ENCODE measurements at regions not wholly inside any gene's neighbourhood (a gene's known extent, or its start where the extent isn't known, plus 50 kb on each side); places are given as distances from the start of the nearest gene placed in this dataset.

DNA sequence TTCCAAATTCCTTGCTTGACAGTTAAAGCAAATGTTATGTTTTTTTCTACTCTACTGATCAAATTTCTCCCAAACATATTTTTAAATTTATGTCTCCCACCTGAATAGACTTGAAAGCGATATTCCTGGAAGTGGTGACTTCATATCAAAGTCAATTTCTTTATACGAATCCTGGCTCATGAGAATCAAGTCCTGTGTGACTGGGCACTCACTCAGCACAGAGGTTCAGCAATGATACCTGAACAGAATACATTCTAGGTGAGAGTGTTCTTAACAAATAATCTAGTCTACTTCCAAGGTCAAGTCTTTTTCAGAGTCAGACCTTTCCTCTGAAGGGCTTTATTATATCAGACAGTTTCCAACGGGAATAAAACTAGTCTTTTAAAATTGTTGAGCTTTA, 1070.6 kb downstream of the TRHDE start:
- no peak overlapping the region for H3K4me3 ChIP-seq (ENCODE audit: low read length)
- TF ChIP-seq, protein P1, sequence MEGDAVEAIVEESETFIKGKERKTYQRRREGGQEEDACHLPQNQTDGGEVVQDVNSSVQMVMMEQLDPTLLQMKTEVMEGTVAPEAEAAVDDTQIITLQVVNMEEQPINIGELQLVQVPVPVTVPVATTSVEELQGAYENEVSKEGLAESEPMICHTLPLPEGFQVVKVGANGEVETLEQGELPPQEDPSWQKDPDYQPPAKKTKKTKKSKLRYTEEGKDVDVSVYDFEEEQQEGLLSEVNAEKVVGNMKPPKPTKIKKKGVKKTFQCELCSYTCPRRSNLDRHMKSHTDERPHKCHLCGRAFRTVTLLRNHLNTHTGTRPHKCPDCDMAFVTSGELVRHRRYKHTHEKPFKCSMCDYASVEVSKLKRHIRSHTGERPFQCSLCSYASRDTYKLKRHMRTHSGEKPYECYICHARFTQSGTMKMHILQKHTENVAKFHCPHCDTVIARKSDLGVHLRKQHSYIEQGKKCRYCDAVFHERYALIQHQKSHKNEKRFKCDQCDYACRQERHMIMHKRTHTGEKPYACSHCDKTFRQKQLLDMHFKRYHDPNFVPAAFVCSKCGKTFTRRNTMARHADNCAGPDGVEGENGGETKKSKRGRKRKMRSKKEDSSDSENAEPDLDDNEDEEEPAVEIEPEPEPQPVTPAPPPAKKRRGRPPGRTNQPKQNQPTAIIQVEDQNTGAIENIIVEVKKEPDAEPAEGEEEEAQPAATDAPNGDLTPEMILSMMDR (conservative IDR thresholded peaks at IDR 0.05; ENCODE audit: low read depth, low read length), result no peak
- DNase-seq (ENCODE audit: low read depth), result no peak

DNA sequence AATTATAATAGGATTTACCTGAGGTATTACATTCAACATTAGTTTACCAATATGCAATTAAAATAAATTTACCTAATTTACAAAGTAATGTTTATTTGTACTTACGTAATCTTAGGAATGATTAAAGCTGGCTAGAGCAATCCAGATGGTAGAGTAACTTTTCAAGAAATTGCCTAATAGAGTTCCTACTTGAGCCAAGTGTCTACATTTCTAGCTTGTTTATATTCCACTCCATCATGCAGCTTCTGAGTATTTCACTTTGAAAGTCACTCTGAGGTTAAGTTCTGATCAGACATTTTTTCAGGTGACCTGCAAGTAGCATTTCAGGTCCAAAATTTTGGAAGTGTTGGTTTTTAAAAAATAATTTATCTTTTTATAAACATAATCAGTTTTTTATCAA, 1080.7 kb downstream of the TRHDE start:
- no peak overlapping the region for H3K4me3 ChIP-seq (ENCODE audit: low read length)
- DNase-seq (ENCODE audit: low read depth), result no peak
- TF ChIP-seq, protein P1 (conservative IDR thresholded peaks at IDR 0.05; ENCODE audit: low read depth, low read length), result no peak

DNA sequence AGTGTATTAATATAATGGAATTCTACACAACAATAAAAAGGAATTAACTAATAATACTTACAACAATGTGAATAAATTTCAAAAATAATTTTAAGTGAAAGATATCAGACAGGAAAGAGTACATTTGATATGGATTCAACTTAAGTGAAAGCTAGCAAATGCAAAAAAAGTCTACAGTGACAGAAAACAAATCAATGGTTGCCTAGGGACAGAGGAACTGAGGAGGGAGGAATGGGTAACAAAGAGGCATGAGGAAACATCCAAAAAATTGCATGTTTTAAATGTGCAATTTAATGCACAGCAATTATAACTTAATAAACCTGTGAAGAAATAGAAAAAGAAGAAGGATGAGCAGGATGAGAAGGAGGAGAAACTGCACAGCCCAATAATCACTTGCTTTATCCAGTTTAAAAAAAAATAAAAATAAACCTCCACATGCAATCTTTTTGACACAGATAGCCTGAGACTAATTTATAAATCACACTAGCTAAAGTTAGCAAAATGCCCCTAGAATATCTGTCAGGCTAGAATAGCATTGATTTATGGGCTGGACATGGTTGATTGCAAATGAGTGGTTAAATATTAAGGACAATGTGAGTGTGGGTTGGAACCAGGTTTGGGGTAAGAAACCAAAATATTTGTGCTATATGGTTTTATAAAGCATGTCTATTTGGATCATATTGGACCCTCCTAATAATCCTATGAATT, 1089.1 kb downstream of the TRHDE start:
- H3K4me3 ChIP-seq (ENCODE audit: low read length), result no peak overlapping the region
- TF ChIP-seq, protein P1 (conservative IDR thresholded peaks at IDR 0.05; ENCODE audit: low read depth, low read length), result no peak
- no peak for DNase-seq (ENCODE audit: low read depth)

DNA sequence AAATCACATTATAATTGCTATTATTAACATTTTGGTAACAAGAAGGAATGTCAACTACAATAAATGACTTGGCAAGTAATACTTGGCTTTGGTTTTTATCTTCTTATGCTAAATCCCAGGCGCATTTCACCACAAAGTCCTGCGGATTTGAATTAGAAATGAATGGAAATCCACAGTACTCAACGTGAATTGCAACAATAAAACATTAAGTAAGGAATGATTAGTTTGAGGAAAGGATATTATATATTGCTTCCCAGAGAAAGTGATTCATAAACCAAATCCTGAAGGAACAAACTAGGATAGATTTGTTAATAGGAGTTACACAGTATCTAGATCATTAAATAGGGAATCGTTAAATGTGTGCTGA, 1089.7 kb downstream of the TRHDE start:
- no peak overlapping the region for H3K4me3 ChIP-seq (ENCODE audit: low read length)
- DNase-seq (ENCODE audit: low read depth), result peak; percentile 65
- TF ChIP-seq, protein P1 (conservative IDR thresholded peaks at IDR 0.05; ENCODE audit: low read depth, low read length), result no peak

DNA sequence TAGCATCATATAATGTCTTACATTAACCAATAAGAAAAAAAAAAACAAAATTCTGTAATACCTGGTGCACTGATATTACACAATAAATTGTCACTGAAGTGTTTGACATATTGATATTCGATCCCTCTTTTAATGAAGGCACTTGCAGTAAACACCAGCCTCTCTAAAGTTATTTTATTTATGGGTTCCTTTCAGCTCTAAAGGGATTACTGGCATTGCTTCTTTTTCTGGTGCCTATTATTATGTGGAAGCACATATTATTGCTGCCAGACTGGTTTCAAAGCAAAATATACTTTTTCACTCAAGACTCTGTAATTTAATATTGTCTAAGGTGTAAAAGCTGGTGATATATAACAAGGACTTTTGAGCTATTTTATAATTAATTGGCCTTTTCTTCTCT, 1090.5 kb downstream of the TRHDE start:
- DNase-seq (ENCODE audit: low read depth), result no peak
- no peak overlapping the region for H3K4me3 ChIP-seq (ENCODE audit: low read length)
- TF ChIP-seq, protein P1 (conservative IDR thresholded peaks at IDR 0.05; ENCODE audit: low read depth, low read length), result no peak

DNA sequence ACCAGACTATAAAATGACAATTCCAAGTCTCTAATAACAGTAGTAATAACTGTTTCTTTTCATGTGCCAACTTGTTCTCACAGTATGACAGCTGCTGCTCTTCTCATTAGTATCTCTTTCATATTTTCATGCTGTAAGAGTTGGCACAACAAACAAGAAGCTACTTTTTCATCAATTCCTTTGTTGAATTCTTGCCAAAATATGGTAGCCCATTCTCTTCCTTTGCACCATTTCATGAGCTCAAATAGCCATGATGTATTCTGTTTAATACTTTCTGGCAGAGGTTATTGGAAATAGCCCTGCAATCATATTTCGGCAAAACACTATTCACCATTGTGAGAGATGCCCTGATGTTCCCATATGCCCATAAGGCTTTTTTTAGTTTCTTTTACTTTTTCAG, 1100.7 kb downstream of the TRHDE start:
- H3K4me3 ChIP-seq (ENCODE audit: low read length), result no peak overlapping the region
- TF ChIP-seq, protein P1 (conservative IDR thresholded peaks at IDR 0.05; ENCODE audit: low read depth, low read length), result no peak
- no peak for DNase-seq (ENCODE audit: low read depth)

DNA sequence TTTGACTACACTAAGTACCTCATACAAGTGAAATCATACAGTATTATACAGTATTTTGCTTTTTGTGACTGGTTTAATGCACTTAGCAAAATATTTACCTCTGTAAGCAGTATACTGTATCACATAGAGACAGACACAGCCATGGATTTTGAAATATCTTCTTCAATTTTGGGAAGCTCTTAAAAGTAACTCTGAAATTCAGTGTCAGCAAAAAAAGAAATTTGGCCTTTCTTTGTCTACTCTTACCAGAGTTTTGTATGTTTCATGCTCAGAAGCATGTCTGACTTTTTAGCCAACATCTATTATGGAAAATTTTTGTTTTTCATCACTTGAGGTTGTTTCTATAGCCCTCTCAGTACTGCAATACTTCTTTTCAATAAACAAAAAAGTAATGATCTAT, 1102.2 kb downstream of the TRHDE start:
- DNase-seq (ENCODE audit: low read depth), result no peak
- H3K4me3 ChIP-seq (ENCODE audit: low read length), result no peak overlapping the region
- TF ChIP-seq, protein P1 (conservative IDR thresholded peaks at IDR 0.05; ENCODE audit: low read depth, low read length), result no peak

Measured in retinal pigment epithelial cell (primary cell).